ENCODE measurements at regions not wholly inside any gene's neighbourhood (a gene's known extent, or its start where the extent isn't known, plus 50 kb on each side); places are given as distances from the start of the nearest gene placed in this dataset.
"Not testable (repeated sequence)": the region's sequence is repeated elsewhere in the genome, so short reads cannot be mapped to it uniquely, and the experiment has no call there.

DNA sequence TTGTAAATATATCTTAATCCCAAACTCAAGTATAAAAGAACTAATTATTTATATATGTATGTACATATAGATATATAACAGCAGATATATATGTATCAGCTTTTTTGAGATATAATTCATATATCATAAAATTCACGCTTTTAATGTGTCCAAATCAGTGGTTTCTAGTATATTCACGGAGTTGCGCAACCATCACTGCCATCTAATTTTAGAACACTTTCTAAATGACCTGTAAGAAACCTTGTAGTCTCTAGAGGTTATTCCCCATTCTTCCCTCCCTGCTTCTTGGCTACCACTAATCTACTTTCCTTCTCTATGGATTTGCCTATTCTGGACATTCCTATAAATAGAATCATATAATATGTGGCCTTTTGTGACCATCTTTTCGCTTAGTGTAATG lies 163.5 kb upstream of the TCF4 start:
- Mint-ChIP-seq H3K36me3 (ENCODE audit: insufficient read depth) (no peaks in the 10 kb centered on the region), H3K27me3 (ENCODE audit: low read depth) (no peaks in the 10 kb centered on the region), H3K9me3 (no peaks in the 10 kb centered on the region), H3K4me1 (ENCODE audit: low read depth) (no peaks in the 10 kb centered on the region), H3K4me3 (no peak overlapping the region)
- no peak for ATAC-seq
- DNase-seq, result no peak

DNA sequence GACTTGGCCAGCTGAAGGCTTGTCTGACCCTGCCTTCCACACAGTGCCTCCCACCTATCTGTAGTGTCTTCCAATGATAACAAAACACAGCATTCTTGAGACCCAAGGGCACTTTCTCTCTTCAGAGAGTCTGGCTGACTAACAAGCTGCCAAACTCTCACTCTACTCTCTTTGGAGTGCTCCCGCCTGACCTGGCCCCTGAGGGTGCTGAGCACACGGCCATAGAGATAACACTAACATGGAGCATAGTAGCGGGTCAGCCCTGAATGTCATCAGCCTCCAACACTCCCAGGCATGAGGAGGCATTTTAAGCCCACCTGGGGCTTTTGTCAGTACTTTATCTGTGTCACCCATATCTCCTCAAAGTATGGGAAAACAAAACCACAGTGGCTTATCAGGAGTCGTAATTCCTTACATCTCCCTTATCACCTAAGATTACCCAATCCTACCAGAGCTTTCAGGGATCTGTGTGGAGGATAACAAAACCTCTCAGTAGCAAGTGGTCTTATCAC lies 160.3 kb upstream of the TCF4 start:
- Mint-ChIP-seq H3K27me3 (ENCODE audit: low read depth) (no peaks in the 10 kb centered on the region), H3K9me3 (no peaks in the 10 kb centered on the region), H3K36me3 (ENCODE audit: insufficient read depth) (no peaks in the 10 kb centered on the region), H3K4me1 (ENCODE audit: low read depth) (no peaks in the 10 kb centered on the region), H3K4me3 (no peak overlapping the region)
- DNase-seq, result no peak
- no peak for ATAC-seq

DNA sequence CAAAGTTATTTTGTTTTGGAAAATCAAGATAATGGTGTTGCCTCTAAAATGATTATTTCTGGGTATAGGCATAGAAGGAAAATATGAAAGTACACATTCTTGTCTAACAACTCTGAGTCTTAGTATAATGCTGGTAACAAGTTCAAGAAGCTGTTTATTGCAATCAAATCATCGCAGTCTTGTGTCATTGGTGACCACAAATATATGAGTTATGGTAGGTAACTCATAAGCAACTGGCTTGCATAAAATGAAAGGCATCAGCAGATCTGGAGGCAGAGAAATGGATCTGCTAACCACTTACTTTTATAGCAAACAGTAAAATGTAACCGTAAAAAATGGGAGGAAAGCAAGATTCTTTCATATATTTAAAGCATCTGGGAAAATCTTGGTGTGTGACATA lies 156.2 kb upstream of the TCF4 start:
- DNase-seq, result no peak
- no peak for ATAC-seq
- Mint-ChIP-seq H3K9me3 (no peaks in the 10 kb centered on the region), H3K27me3 (ENCODE audit: low read depth) (no peaks in the 10 kb centered on the region), H3K4me1 (ENCODE audit: low read depth) (no peaks in the 10 kb centered on the region), H3K36me3 (ENCODE audit: insufficient read depth) (no peaks in the 10 kb centered on the region), H3K4me3 (no peak overlapping the region)

DNA sequence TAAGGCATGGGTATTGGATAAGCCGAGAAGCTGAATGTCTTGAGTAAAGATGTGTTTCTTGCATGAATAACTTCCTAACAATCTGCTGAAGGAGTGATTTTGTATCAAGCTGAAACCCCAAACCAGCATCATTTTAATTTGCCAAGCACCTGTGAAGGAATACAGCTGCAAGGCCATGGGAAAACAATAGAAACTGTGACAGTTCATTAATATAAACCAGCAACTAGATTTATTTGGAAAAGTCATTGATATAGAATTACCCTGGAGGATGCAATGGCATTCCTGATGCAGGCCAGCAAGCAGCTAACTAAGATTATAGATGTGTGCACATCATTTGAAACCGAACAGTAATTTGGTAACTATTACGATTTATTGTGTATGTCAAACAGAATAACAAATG lies 155.7 kb upstream of the TCF4 start:
- Mint-ChIP-seq H3K27me3 (ENCODE audit: low read depth) (no peaks in the 10 kb centered on the region), H3K4me1 (ENCODE audit: low read depth) (no peaks in the 10 kb centered on the region), H3K4me3 (no peak overlapping the region), H3K9me3 (no peaks in the 10 kb centered on the region), H3K36me3 (ENCODE audit: insufficient read depth) (no peaks in the 10 kb centered on the region)
- no peak for DNase-seq
- ATAC-seq, result no peak

DNA sequence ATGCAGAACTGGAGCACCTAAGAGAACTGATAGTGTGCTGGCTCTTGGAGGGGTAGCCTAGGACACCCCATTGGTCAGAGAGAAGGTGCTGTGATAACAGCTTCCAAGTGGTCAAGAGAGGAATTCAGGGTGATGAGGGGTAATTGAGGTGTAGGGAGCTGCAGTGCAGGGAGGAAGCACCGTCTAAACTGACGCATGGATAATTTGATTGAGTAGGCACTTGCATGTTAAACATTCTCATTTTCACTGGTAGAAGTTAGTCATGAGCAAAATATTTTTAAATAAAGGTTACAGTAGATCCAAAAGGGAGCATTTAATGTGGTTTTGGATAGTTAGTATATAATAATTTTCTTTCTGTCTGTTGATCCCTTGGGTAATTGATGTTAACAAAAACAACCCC lies 155.1 kb upstream of the TCF4 start:
- no peak overlapping the region for H3K4me3 Mint-ChIP-seq
- no peaks in the 10 kb centered on the region for H3K9me3 Mint-ChIP-seq
- no peaks in the 10 kb centered on the region for H3K27me3 Mint-ChIP-seq (ENCODE audit: low read depth)
- H3K36me3 Mint-ChIP-seq (ENCODE audit: insufficient read depth), result no peaks in the 10 kb centered on the region
- DNase-seq (no peak), ATAC-seq (no peak)
- no peaks in the 10 kb centered on the region for H3K4me1 Mint-ChIP-seq (ENCODE audit: low read depth)

DNA sequence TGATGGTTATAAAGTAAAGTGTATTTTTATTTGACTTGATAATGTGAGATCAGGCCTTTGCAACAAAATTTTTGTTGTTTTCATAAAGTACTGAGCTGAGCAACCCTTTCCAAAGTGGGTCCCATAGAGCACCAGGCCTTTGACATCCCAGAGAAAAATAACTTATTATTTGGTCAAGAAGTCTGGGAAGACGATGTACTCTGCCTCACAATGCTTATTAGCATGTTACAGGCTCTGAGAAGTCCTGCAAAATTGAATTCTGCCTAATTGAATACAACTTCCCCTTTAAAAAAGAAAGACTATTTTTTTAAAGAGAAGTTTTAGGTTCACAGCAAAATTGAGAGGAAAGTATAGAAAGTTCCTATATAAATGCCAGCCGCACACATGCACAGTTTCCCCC lies 151.5 kb upstream of the TCF4 start:
- Mint-ChIP-seq H3K4me1 (ENCODE audit: low read depth) (no peaks in the 10 kb centered on the region), H3K36me3 (ENCODE audit: insufficient read depth) (no peaks in the 10 kb centered on the region), H3K27me3 (ENCODE audit: low read depth) (no peaks in the 10 kb centered on the region), H3K9me3 (no peaks in the 10 kb centered on the region), H3K4me3 (no peak overlapping the region)
- DNase-seq (no peak), ATAC-seq (no peak)

DNA sequence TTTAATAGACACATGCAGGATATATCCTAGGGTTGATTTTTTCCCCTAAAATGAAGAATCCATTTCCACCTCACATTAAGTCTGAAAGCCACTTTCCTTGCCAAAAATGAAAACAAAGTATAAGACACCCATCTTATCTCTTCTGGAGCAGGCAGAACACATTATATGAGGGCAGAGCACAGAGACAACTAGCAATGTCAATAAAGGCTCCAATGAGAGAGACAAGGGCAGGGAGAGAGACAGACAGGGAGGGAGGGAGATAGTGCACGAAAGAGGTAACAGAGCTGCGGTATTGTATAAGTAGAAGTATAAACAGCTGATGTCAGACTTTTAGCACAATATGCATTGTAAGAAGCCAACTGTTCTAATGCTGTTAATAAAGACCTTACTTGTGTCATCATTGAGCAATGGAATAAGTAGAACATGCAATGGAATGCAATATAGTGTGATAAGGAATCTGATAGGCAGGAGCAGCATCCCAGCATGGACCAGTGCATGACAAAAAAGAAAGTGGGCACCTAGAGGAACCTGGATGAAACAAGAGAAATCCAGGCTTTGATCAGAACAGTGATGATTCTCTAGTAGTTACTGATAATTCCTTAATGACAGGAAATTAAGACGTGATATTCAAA lies 150.6 kb upstream of the TCF4 start:
- no peaks in the 10 kb centered on the region for H3K27me3 Mint-ChIP-seq (ENCODE audit: low read depth)
- H3K9me3 Mint-ChIP-seq, result no peaks in the 10 kb centered on the region
- H3K4me1 Mint-ChIP-seq (ENCODE audit: low read depth), result no peaks in the 10 kb centered on the region
- DNase-seq, result no peak
- no peaks in the 10 kb centered on the region for H3K36me3 Mint-ChIP-seq (ENCODE audit: insufficient read depth)
- H3K4me3 Mint-ChIP-seq, result no peak overlapping the region
- no peak for ATAC-seq

DNA sequence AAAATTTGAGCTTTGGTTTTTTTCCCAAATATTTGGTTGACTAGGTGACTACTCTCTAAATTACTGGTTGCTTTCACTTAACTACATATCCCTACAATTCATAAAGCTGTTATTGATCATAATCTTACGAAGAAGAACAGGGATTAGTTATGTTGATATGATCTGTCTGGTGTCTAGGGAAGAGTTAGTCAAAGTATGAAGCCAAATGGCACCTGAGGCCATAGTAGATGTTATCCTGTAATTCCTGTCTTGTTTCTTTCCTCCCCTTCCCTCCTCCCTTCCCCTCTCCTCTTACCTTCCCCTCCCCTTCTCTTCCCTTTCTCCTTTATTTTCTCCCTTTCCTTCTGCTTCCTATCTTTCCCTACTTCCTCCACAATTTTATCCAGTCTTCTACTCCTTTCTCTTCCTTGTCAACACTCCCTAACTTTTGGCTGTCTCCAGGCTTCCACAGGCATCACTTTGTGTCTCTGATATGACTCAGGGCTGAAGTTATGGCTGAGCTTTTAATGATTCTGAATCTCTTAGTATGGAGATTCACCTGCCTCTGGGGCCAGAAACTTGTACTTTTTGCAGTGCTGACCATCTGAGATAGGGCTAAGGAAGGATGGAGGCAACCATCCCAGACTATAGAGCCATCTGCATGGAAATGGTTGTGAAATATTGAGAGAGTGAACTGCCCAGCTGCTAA lies 149.9 kb upstream of the TCF4 start:
- H3K27me3 Mint-ChIP-seq (ENCODE audit: low read depth), result no peaks in the 10 kb centered on the region
- no peak overlapping the region for H3K4me3 Mint-ChIP-seq
- H3K36me3 Mint-ChIP-seq (ENCODE audit: insufficient read depth), result no peaks in the 10 kb centered on the region
- ATAC-seq (no peak), DNase-seq (no peak)
- no peaks in the 10 kb centered on the region for H3K9me3 Mint-ChIP-seq
- H3K4me1 Mint-ChIP-seq (ENCODE audit: low read depth), result no peaks in the 10 kb centered on the region

DNA sequence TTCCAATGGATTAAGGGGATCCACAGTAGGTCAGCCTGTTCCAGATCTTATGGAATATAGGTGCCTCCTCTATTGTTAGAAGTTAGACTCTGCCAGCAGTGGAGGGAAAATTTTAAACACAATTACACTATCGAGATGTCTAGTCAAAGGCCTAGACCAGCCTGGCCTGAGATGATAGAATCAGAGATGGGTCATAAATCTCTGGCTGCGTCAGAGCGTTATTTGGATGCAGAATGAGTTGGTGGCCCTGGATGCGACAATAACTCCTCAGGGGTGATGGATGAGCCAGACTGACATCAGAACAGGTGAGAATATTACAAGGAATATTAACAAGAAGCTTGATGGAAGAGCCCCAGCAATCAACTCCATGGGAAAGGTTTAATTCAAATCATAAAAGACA lies 149.3 kb upstream of the TCF4 start:
- H3K4me3 Mint-ChIP-seq, result no peak overlapping the region
- no peaks in the 10 kb centered on the region for H3K9me3 Mint-ChIP-seq
- DNase-seq (no peak), ATAC-seq (no peak)
- no peaks in the 10 kb centered on the region for H3K4me1 Mint-ChIP-seq (ENCODE audit: low read depth)
- no peaks in the 10 kb centered on the region for H3K36me3 Mint-ChIP-seq (ENCODE audit: insufficient read depth)
- H3K27me3 Mint-ChIP-seq (ENCODE audit: low read depth), result no peaks in the 10 kb centered on the region

DNA sequence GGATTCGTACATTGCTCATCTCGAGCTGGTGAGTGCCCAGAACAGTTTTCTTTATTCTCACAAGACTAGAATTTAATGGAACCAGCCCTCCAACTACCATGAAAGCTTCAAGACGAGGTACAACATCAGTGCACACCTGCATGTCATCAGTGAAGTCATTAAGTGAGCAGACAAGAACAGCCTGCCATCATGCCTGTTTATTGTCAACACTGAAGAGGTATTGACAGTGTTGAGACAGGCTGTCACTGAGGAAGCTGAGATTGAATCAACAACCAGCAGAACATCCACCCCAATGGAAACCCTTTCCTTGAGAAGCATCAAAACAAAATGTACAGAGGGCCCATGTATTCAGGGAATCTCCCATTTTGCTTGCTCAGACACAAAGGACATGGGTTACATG lies 148.0 kb upstream of the TCF4 start:
- ATAC-seq, result no peak
- no peaks in the 10 kb centered on the region for H3K27me3 Mint-ChIP-seq (ENCODE audit: low read depth)
- H3K9me3 Mint-ChIP-seq, result no peaks in the 10 kb centered on the region
- no peaks in the 10 kb centered on the region for H3K36me3 Mint-ChIP-seq (ENCODE audit: insufficient read depth)
- no peak overlapping the region for H3K4me3 Mint-ChIP-seq
- no peaks in the 10 kb centered on the region for H3K4me1 Mint-ChIP-seq (ENCODE audit: low read depth)
- no peak for DNase-seq

DNA sequence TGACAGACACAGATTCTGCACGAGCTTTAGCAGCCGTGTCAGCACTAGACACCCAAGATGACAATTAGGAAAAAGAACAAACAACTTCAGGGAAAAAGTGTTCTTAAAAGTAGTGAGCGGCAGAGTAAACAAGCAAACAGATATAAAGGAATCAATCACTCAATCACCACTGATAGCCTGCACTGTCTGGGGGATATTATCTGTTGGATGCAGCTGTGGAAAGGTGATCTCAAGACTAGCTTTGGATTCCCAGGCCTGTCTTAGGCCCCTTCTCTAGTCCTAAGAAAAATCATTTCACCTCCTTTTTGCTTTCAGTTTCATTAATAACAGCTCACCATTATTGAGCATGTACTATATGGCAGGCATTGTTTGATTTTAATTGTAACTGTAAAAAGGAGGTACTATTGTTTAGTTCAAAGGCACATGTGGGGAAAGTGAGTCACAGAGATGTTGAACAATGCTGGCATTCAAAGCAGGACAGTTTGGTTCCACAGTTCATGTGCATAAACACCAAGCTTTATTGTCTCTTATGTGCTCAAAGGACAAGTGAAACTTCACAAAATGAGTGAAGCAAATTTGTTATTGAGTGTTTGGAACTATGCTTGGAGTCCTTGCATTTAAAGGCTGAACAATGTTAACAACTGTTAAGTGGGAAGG lies 147.3 kb upstream of the TCF4 start:
- H3K9me3 Mint-ChIP-seq, result no peaks in the 10 kb centered on the region
- ATAC-seq, result no peak
- no peak for DNase-seq
- no peaks in the 10 kb centered on the region for H3K27me3 Mint-ChIP-seq (ENCODE audit: low read depth)
- no peak overlapping the region for H3K4me3 Mint-ChIP-seq
- no peaks in the 10 kb centered on the region for H3K36me3 Mint-ChIP-seq (ENCODE audit: insufficient read depth)
- H3K4me1 Mint-ChIP-seq (ENCODE audit: low read depth), result no peaks in the 10 kb centered on the region

DNA sequence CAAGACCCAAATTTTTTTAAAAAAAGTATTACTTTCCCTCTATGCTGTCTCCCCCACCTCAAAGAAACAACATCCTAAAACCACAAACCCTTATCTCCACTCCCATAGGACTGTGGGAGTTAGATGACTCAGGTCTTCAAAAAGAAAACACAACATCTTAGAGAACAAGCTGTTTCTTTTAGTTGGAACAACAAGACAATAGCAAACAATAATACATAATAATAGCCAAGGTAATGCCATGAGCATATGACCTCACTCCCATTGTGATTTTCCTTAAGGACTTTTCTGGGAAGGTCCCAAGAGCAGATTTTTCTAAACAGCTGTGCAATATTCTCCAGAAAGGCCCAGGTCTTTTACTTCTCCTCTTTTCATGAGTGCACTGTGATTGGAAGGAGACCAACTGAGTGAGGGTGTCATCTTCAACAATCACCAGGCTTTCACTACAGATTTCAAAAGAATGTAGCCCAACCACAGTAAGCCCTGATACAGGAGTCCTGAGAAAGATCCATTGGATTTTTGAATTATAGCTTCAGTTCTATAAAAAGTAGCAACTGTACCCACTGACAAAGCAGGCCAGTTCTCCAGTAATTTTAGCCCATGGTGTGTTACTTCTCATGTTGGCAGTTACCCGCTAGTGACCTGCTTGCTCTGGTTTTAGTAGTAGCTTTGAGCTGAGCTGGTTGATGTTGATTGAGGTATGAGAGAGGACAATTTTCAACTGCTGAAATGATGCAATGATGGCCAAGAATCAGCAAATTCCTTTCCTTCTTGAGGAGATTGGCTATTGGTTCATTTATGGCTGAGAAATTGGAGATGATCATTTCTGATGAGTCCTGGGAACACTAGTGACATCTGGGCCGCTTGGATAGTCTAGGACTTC lies 144.5 kb upstream of the TCF4 start:
- Mint-ChIP-seq H3K36me3 (ENCODE audit: insufficient read depth) (no peaks in the 10 kb centered on the region), H3K9me3 (no peaks in the 10 kb centered on the region), H3K27me3 (ENCODE audit: low read depth) (no peaks in the 10 kb centered on the region), H3K4me1 (ENCODE audit: low read depth) (no peaks in the 10 kb centered on the region), H3K4me3 (no peak overlapping the region)
- DNase-seq (no peak), ATAC-seq (no peak)

DNA sequence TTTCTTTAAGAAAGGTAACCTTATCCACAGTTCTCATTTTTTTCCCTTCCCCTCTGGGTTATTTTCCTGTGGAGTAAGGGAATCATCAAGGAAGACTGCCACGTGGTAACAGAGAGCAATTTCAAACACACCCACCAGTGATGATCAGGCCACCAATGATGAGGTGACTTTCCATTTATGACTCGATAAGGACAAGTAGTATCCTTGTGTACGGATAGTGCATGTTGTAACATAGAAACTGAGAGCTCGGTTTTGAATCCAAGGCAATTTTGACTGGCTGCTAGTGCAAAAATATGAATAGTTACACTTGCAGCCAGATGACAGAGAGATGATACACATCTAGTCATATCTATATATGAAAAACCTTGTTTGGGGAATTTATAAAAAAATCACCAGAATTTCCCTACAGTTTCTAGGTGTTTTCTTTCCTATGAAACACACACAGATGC lies 143.6 kb upstream of the TCF4 start:
- Mint-ChIP-seq H3K36me3 (ENCODE audit: insufficient read depth) (no peaks in the 10 kb centered on the region), H3K27me3 (ENCODE audit: low read depth) (no peaks in the 10 kb centered on the region), H3K4me3 (no peak overlapping the region), H3K4me1 (ENCODE audit: low read depth) (no peaks in the 10 kb centered on the region), H3K9me3 (no peaks in the 10 kb centered on the region)
- ATAC-seq, result peak in 1 of 2 donors; percentile 28
- DNase-seq, result no peak

DNA sequence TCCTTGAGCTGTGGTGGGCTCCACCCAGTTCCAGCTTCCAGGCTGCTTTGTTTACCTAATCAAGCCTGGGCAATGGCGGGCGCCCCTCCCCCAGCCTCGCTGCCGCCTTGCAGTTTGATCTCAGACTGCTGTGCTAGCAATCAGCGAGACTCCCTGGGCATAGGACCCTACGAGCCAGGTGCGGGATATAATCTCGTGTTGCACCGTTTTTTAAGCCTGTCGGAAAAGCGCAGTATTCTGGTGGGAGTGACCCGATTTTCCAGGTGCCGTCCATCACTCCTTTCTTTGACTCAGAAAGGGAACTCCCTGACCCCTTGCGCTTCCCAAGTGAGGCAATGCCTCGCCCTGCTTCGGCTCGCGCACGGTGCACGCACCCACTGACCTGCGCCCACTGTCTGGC lies 133.0 kb upstream of the TCF4 start:
- H3K4me1 Mint-ChIP-seq (ENCODE audit: low read depth); H3K27me3 Mint-ChIP-seq (ENCODE audit: low read depth); ATAC-seq; H3K9me3 Mint-ChIP-seq; H3K36me3 Mint-ChIP-seq (ENCODE audit: insufficient read depth); DNase-seq; H3K4me3 Mint-ChIP-seq: not testable (repeated sequence)
